Mesenchymal stem cell (in vitro differentiated cells and primary cell): ENCODE measurements at regions not wholly inside any gene's neighbourhood (a gene's known extent, or its start where the extent isn't known, plus 50 kb on each side); places are given as distances from the start of the nearest gene placed in this dataset.

Source experiments
- DNase-seq: peaks from one replicate; pipeline ENCODE4 v3.0.0-alpha.2; 2013
- H2AFZ ChIP-seq: one replicate; pipeline ENCODE4 v1.6.1; 2013; ENCODE audit warnings: low read depth, mild to moderate bottlenecking, control low read depth, inconsistent platforms, low read length, moderate library complexity
- H2AK5ac ChIP-seq: 2 replicates; pipeline ENCODE4 v1.6.1; 2013; ENCODE audit warnings: low read length, moderate library complexity, mild to moderate bottlenecking, inconsistent platforms; ENCODE audit not compliant: severe bottlenecking
- H2BK120ac ChIP-seq: one replicate; pipeline ENCODE4 v1.6.1; 2013; ENCODE audit warnings: low read depth, mild to moderate bottlenecking, inconsistent platforms, low read length, moderate library complexity
- H2BK12ac ChIP-seq, 2 experiments: one replicate each; pipeline ENCODE4 v1.6.1; 2013; ENCODE audit warnings: inconsistent platforms in 2 of 2, low read length in 2 of 2, mild to moderate bottlenecking in 2 of 2, moderate library complexity in 2 of 2, control low read depth in 1 of 2
- H2BK15ac ChIP-seq: one replicate; pipeline ENCODE4 v1.6.1; 2013; ENCODE audit warnings: mild to moderate bottlenecking, low read depth, inconsistent platforms; ENCODE audit not compliant: poor library complexity, severe bottlenecking
- H2BK5ac ChIP-seq: 2 replicates; pipeline ENCODE4 v1.6.1; 2013; ENCODE audit warnings: low read depth, mild to moderate bottlenecking, low read length, control low read depth, inconsistent platforms; ENCODE audit not compliant: poor library complexity, severe bottlenecking
- H3K14ac ChIP-seq, 2 experiments: one replicate each; pipeline ENCODE4 v1.6.1; 2013; ENCODE audit warnings: inconsistent platforms in 2 of 2, low read length in 2 of 2, control low read depth in 1 of 2, mild to moderate bottlenecking in 1 of 2, moderate library complexity in 1 of 2
- H3K18ac ChIP-seq, 2 experiments: one replicate each; pipeline ENCODE4 v1.6.1; 2013; ENCODE audit warnings: inconsistent platforms in 2 of 2, low read length in 2 of 2, control low read depth in 1 of 2, low read depth in 1 of 2, mild to moderate bottlenecking in 1 of 2
- H3K23ac ChIP-seq, 2 experiments: one replicate each; pipeline ENCODE4 v1.6.1; 2013; ENCODE audit warnings: inconsistent platforms in 2 of 2, low read length in 2 of 2, mild to moderate bottlenecking in 2 of 2, moderate library complexity in 2 of 2, control low read depth in 1 of 2
- H3K27ac ChIP-seq: 2 replicates; pipeline ENCODE4 v1.5.1; 2013; ENCODE audit warnings: mild to moderate bottlenecking, moderate library complexity, low read length, control low read depth, inconsistent platforms; ENCODE audit not compliant: poor library complexity, severe bottlenecking
- H3K27me3 ChIP-seq, 2 experiments: 2 replicates each; pipeline versions ENCODE4 v1.6.1 to v1.7.0; 2013; ENCODE audit warnings: low read length in 2 of 2, mild to moderate bottlenecking in 2 of 2, moderate library complexity in 2 of 2, control low read depth in 1 of 2, inconsistent platforms in 1 of 2; ENCODE audit not compliant: control insufficient read depth in 1 of 2, insufficient read depth in 1 of 2
- H3K36me3 ChIP-seq, 2 experiments: 2 replicates each; pipeline versions ENCODE4 v1.6.1 to v1.7.0; 2013; ENCODE audit warnings: low read length in 2 of 2, control low read depth in 1 of 2, inconsistent platforms in 1 of 2, low read depth in 1 of 2, mild to moderate bottlenecking in 1 of 2; ENCODE audit not compliant: insufficient read depth in 2 of 2, control insufficient read depth in 1 of 2
- H3K4ac ChIP-seq, 2 experiments: one replicate each; pipeline ENCODE4 v1.6.1; 2013; ENCODE audit warnings: inconsistent platforms in 2 of 2, low read length in 2 of 2, mild to moderate bottlenecking in 2 of 2, moderate library complexity in 2 of 2, control low read depth in 1 of 2, low read depth in 1 of 2
- H3K4me1 ChIP-seq: 2 replicates; pipeline ENCODE4 v1.6.1; 2013; ENCODE audit warnings: low read depth, low read length, control low read depth; ENCODE audit not compliant: control insufficient read depth, insufficient read depth
- H3K4me2 ChIP-seq: 2 replicates; pipeline ENCODE4 v1.6.1; 2013; ENCODE audit warnings: low read length, mild to moderate bottlenecking, inconsistent platforms; ENCODE audit not compliant: poor library complexity, severe bottlenecking
- H3K4me3 ChIP-seq, 2 experiments: 2 replicates each; pipeline versions ENCODE4 v1.5.1 to v1.7.0; 2013; ENCODE audit warnings: low read length in 2 of 2, mild to moderate bottlenecking in 2 of 2, control low read depth in 1 of 2, low read depth in 1 of 2; ENCODE audit not compliant: insufficient read depth in 1 of 2
- H3K79me1 ChIP-seq: replicated peaks from 2 replicates; pipeline ENCODE4 v1.6.1; 2013; ENCODE audit warnings: mild to moderate bottlenecking, control low read depth, low read length, inconsistent platforms; ENCODE audit not compliant: poor library complexity, severe bottlenecking
- H3K9ac ChIP-seq: 2 replicates; pipeline ENCODE4 v1.7.0; 2013; ENCODE audit warnings: mild to moderate bottlenecking, low read length, moderate library complexity
- H3K9me3 ChIP-seq: 2 replicates; pipeline ENCODE4 v1.7.0; 2013; ENCODE audit warnings: mild to moderate bottlenecking, low read length; ENCODE audit not compliant: control insufficient read depth
- H4K8ac ChIP-seq: one replicate; pipeline ENCODE4 v1.6.1; 2013; ENCODE audit warnings: inconsistent platforms, mild to moderate bottlenecking, low read length, moderate library complexity
- H4K91ac ChIP-seq: one replicate; pipeline ENCODE4 v1.6.1; 2013; ENCODE audit warnings: mild to moderate bottlenecking, low read length, inconsistent platforms
- WGBS: methylation state at CpG from one replicate; pipeline ENCODE4 v1.1.7; 2013; ENCODE audit warnings: mixed read lengths; 5-methylcytosine and 5-hydroxymethylcytosine counted together

DNA sequence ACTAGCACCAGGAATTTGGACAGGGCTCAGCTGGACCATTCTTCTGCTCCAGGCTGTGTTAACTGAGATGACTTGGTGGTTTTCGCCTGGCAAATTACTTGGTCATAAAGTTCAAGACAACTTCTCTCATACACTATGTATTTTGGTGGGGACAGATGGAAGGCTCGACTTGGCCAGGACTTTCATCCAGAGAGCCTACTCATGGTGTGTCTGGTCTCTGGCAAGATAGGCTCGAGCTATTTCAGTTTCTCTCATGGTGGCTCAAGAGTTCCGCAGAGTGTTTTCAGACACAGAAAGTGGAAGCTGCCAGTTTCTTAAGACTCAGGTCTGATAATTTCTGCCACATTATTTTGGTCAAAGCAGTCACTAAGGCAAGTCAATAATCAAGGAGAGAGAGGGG is 135.6 kb downstream of the IRX2 start:
- no peak overlapping the region for H4K8ac ChIP-seq
- H3K4ac ChIP-seq = no peak overlapping the region
- 68% methylated on average over 4 of the region's 4 CpGs for WGBS
- no peak overlapping the region for H3K14ac ChIP-seq
- no peaks in the 10 kb centered on the region for H3K4me1 ChIP-seq
- no peak overlapping the region for H3K27ac ChIP-seq
- peaks cover 5% of the 10 kb centered on the region for H3K9me3 ChIP-seq
- H2BK120ac ChIP-seq = no peak overlapping the region
- no peaks in the 10 kb centered on the region for H3K79me1 ChIP-seq
- no peak overlapping the region for H3K18ac ChIP-seq
- DNase-seq = no peak
- H3K9ac ChIP-seq = no peak overlapping the region
- H2AFZ ChIP-seq = no peak overlapping the region
- H3K4me2 ChIP-seq = no peak overlapping the region
- H3K23ac ChIP-seq = no peak overlapping the region
- no peak overlapping the region for H4K91ac ChIP-seq
- no peak overlapping the region for H2AK5ac ChIP-seq
- no peak overlapping the region for H2BK5ac ChIP-seq
- no peak overlapping the region for H3K4me3 ChIP-seq
- H3K36me3 ChIP-seq = no peaks in the 10 kb centered on the region
- no peak overlapping the region for H2BK12ac ChIP-seq
- no peak overlapping the region for H2BK15ac ChIP-seq
- H3K27me3 ChIP-seq = no peaks in the 10 kb centered on the region

DNA sequence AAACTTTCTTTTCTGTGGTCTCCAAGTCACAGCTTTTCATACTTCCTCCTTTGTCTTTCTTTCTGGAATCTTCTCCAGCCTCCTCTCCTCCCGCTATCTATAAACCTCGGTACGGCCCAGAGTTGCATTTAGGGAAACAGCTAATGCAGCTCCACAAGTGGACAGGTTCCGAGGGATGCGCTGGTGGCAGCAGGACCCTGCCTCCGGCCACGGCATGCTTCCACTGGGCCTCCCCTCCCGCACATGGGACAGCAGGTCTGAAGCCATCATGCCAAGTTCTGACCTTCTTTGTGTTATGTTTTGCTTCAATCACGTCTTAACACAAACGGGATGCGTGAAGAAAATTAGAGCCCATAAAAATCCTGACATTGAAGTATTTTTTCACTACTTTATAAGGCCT is 136.9 kb downstream of the IRX2 start:
- no peak overlapping the region for H3K4ac ChIP-seq
- peaks cover 5% of the 10 kb centered on the region for H3K9me3 ChIP-seq
- DNase-seq = no peak
- no peak overlapping the region for H3K23ac ChIP-seq
- H3K79me1 ChIP-seq = no peaks in the 10 kb centered on the region
- H3K27ac ChIP-seq = no peak overlapping the region
- no peak overlapping the region for H4K91ac ChIP-seq
- no peaks in the 10 kb centered on the region for H3K36me3 ChIP-seq
- no peak overlapping the region for H2BK120ac ChIP-seq
- H2BK12ac ChIP-seq = no peak overlapping the region
- H2BK5ac ChIP-seq = no peak overlapping the region
- no peak overlapping the region for H3K4me3 ChIP-seq
- H3K9ac ChIP-seq = no peak overlapping the region
- no peak overlapping the region for H2AFZ ChIP-seq
- WGBS = 70% methylated on average over 8 of the region's 11 CpGs
- no peaks in the 10 kb centered on the region for H3K27me3 ChIP-seq
- H3K14ac ChIP-seq = no peak overlapping the region
- H3K4me2 ChIP-seq = no peak overlapping the region
- no peak overlapping the region for H3K18ac ChIP-seq
- no peak overlapping the region for H4K8ac ChIP-seq
- H2BK15ac ChIP-seq = no peak overlapping the region
- no peak overlapping the region for H2AK5ac ChIP-seq
- no peaks in the 10 kb centered on the region for H3K4me1 ChIP-seq

DNA sequence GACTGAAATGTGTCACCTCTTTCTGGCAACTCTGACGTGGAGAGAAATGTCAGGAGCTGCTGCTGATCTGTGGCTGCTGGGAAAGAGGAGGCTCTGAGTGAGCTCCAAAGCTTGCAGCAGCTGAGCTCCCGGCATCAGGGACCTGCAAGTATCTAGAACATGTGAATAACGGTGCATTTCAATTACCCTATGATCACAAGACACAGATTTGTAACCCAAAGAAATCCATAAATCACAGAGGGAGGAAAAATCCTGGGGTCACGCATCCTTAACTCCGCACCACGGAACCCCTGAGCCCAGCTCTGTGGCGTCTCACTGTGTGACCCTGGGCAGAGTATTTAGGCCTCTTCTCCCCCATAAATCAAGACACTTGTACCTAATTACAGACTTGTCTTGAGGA is 139.8 kb downstream of the IRX2 start:
- H2BK5ac ChIP-seq = no peak overlapping the region
- no peak overlapping the region for H2AFZ ChIP-seq
- H3K4me3 ChIP-seq = no peak overlapping the region
- H3K27ac ChIP-seq = no peak overlapping the region
- no peak overlapping the region for H3K4me2 ChIP-seq
- no peak overlapping the region for H3K23ac ChIP-seq
- WGBS = 78% methylated on average over 7 of the region's 7 CpGs
- H3K79me1 ChIP-seq = no peaks in the 10 kb centered on the region
- H3K27me3 ChIP-seq = no peaks in the 10 kb centered on the region
- DNase-seq = no peak
- H4K8ac ChIP-seq = no peak overlapping the region
- H3K4ac ChIP-seq = no peak overlapping the region
- H2BK15ac ChIP-seq = no peak overlapping the region
- no peaks in the 10 kb centered on the region for H3K36me3 ChIP-seq
- no peaks in the 10 kb centered on the region for H3K4me1 ChIP-seq
- H2BK120ac ChIP-seq = no peak overlapping the region
- H2AK5ac ChIP-seq = no peak overlapping the region
- H2BK12ac ChIP-seq = no peak overlapping the region
- peaks cover 5% of the 10 kb centered on the region for H3K9me3 ChIP-seq
- no peak overlapping the region for H4K91ac ChIP-seq
- no peak overlapping the region for H3K14ac ChIP-seq
- no peak overlapping the region for H3K9ac ChIP-seq
- no peak overlapping the region for H3K18ac ChIP-seq

DNA sequence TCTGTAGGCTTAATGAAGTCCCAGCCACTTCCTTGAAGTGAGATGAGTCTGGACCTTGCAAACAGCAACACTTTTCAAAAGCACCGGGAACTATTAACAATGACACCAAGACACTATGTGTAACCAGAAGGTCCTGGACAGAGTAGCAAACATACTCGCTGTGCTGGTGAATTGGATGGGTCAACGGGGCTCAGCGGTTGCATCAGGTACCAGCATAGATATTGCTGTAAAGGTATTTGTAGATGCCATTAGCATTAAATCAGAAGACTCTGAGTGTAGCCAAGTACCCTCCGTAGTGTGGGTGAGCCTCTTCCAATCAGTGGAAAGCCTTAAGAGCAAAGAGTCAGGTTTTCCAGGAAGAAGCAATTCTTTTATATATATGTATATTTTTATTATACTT is 140.5 kb downstream of the IRX2 start:
- Histone ChIP-seq H3K9me3 (no peaks in the 10 kb centered on the region), H3K27me3 (no peaks in the 10 kb centered on the region), H3K4me1 (no peaks in the 10 kb centered on the region), H2BK12ac (no peak overlapping the region), H4K91ac (no peak overlapping the region), H3K14ac (no peak overlapping the region), H3K27ac (no peak overlapping the region), H2AFZ (no peak overlapping the region), H4K8ac (no peak overlapping the region), H2BK5ac (no peak overlapping the region), H2AK5ac (no peak overlapping the region), H3K9ac (no peak overlapping the region), H3K23ac (no peak overlapping the region), H3K79me1 (no peaks in the 10 kb centered on the region), H3K4ac (no peak overlapping the region), H2BK15ac (no peak overlapping the region), H2BK120ac (no peak overlapping the region), H3K18ac (no peak overlapping the region), H3K4me2 (no peak overlapping the region), H3K36me3 (no peaks in the 10 kb centered on the region), H3K4me3 (no peak overlapping the region)
- DNase-seq = no peak
- 85% methylated on average over 4 of the region's 5 CpGs for WGBS
